ENCODE measurements at regions not wholly inside any gene's neighbourhood (a gene's known extent, or its start where the extent isn't known, plus 50 kb on each side); places are given as distances from the start of the nearest gene placed in this dataset.

DNA sequence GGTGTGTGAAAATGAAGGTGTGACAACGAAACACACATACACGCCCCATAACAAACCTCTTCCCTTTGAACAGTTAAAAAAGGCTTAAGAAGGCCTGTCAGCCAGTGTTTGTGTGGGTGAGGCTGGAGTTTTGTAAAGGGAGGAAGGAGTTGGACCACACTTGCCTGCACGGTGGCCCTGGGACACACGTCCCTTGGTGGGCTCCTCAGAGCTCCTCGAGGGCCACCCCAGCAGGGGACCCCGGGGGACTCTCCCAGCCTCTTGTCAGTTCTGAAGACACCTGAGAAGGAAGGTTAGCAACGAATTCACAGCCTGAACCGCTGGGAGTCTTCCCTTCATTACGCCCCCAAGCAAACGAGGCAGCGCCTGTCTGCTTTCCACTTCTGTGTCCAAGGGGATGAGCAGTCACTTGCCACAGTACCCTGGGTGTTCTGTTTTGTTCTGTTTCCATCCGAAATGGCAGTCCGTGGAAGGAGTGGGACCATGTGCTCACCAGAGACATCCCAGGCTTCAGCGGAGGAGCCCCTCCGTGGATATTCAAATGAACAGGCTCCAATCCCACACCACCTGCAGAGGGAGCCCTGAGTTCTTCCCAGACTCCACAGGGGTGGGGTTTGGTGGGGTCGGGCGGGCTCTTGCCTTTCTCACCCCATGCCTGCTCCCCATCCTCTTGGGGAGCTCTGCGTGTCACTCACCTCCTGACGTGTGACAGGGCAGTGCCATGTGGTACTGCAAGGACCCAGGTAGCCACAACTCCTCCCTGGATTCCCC is 68.6 kb downstream of the NRN1 start:
- peaks cover 9% of the 10 kb centered on the region for H3K27me3 Mint-ChIP-seq (ENCODE audit: insufficient read depth)
- TF ChIP-seq, protein P1, sequence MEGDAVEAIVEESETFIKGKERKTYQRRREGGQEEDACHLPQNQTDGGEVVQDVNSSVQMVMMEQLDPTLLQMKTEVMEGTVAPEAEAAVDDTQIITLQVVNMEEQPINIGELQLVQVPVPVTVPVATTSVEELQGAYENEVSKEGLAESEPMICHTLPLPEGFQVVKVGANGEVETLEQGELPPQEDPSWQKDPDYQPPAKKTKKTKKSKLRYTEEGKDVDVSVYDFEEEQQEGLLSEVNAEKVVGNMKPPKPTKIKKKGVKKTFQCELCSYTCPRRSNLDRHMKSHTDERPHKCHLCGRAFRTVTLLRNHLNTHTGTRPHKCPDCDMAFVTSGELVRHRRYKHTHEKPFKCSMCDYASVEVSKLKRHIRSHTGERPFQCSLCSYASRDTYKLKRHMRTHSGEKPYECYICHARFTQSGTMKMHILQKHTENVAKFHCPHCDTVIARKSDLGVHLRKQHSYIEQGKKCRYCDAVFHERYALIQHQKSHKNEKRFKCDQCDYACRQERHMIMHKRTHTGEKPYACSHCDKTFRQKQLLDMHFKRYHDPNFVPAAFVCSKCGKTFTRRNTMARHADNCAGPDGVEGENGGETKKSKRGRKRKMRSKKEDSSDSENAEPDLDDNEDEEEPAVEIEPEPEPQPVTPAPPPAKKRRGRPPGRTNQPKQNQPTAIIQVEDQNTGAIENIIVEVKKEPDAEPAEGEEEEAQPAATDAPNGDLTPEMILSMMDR (conservative IDR thresholded peaks at IDR 0.05): peak; percentile 52
- WGBS, 2 experiments (ENCODE audit: insufficient coverage in 1 of 2, insufficient read length in 1 of 2): 83 to 89% methylated on average over 5 to 17 of the region's 19 CpGs
- no peaks in the 10 kb centered on the region for H3K36me3 Mint-ChIP-seq (ENCODE audit: low read depth)
- no peak overlapping the region for H3K4me3 Mint-ChIP-seq
- peak; percentile 66 for DNase-seq
- H3K9me3 Mint-ChIP-seq: peaks cover 1% of the 10 kb centered on the region
- no peak overlapping the region for H3K27ac Mint-ChIP-seq
- Histone ChIP-seq H3K4me3 (ENCODE audit: low read length) (no peak overlapping the region), H3K36me3 (ENCODE audit: control insufficient read depth, insufficient read depth, low read length) (no peaks in the 10 kb centered on the region), H3K4me1 (ENCODE audit: control insufficient read depth, insufficient read depth, low read length) (no peaks in the 10 kb centered on the region), H3K27ac (ENCODE audit: low read depth, low read length) (no peak overlapping the region), H3K9me3 (ENCODE audit: control insufficient read depth, low read length) (peaks cover 2% of the 10 kb centered on the region), H3K9ac (ENCODE audit: extremely low read depth, low read length, poor library complexity, severe bottlenecking) (no peak overlapping the region), H3K27me3 (ENCODE audit: control insufficient read depth, insufficient read depth, low read length, poor library complexity, severe bottlenecking) (no peaks in the 10 kb centered on the region)
- peaks cover 9% of the 10 kb centered on the region for H3K4me1 Mint-ChIP-seq

- Histone ChIP-seq H3K27ac (ENCODE audit: low read depth, low read length) (no peak overlapping the region), H3K36me3 (ENCODE audit: control insufficient read depth, insufficient read depth, low read length) (no peaks in the 10 kb centered on the region), H3K9ac (ENCODE audit: extremely low read depth, low read length, poor library complexity, severe bottlenecking) (no peak overlapping the region), H3K4me3 (ENCODE audit: low read length) (no peak overlapping the region), H3K4me1 (ENCODE audit: control insufficient read depth, insufficient read depth, low read length) (no peaks in the 10 kb centered on the region), H3K9me3 (ENCODE audit: control insufficient read depth, low read length) (peaks cover 4% of the 10 kb centered on the region), H3K27me3 (ENCODE audit: control insufficient read depth, insufficient read depth, low read length, poor library complexity, severe bottlenecking) (no peaks in the 10 kb centered on the region)
- H3K27me3 Mint-ChIP-seq (ENCODE audit: insufficient read depth): peaks cover 10% of the 10 kb centered on the region
- peaks cover 9% of the 10 kb centered on the region for H3K4me1 Mint-ChIP-seq
- peaks cover 4% of the 10 kb centered on the region for H3K9me3 Mint-ChIP-seq
- no peak overlapping the region for H3K4me3 Mint-ChIP-seq
- TF ChIP-seq, protein P1 (conservative IDR thresholded peaks at IDR 0.05): no peak
- no peak for DNase-seq
- no peak overlapping the region for H3K27ac Mint-ChIP-seq
- WGBS, 2 experiments (ENCODE audit: insufficient coverage in 1 of 2, insufficient read length in 1 of 2): 89 to 97% methylated on average over 6 to 14 of the region's 14 CpGs
- no peaks in the 10 kb centered on the region for H3K36me3 Mint-ChIP-seq (ENCODE audit: low read depth)
These were observed 69.4 kb downstream of the NRN1 start for GRCh38 chr6:5937169-5937909.

DNA sequence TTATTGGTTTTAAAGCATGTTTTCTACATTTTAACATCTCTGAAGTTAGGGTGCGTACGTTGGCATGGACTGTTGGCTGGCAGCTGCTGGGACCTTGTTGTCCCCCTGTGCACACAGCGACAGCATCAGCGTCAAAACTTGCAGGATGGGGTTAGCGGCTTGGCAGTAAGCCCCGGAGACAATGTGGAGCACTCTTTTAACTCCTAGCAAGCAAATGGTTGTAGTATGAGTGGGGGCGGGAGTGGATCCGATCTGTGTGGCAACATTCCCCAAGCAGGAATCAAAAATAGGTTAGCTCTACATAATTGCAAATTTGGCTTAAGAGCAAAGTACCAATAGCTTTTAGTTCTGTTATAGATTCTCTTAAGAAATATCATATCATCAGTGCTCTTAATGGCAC is 70.1 kb downstream of the NRN1 start:
- H3K27ac Mint-ChIP-seq: no peak overlapping the region
- H3K4me1 ChIP-seq (ENCODE audit: control insufficient read depth, insufficient read depth, low read length): no peaks in the 10 kb centered on the region
- no peaks in the 10 kb centered on the region for H3K36me3 ChIP-seq (ENCODE audit: control insufficient read depth, insufficient read depth, low read length)
- H3K36me3 Mint-ChIP-seq (ENCODE audit: low read depth): no peaks in the 10 kb centered on the region
- no peak overlapping the region for H3K27ac ChIP-seq (ENCODE audit: low read depth, low read length)
- H3K9me3 ChIP-seq (ENCODE audit: control insufficient read depth, low read length): peaks cover 7% of the 10 kb centered on the region
- H3K4me3 Mint-ChIP-seq: no peak overlapping the region
- H3K27me3 ChIP-seq (ENCODE audit: control insufficient read depth, insufficient read depth, low read length, poor library complexity, severe bottlenecking): no peaks in the 10 kb centered on the region
- no peak overlapping the region for H3K4me3 ChIP-seq (ENCODE audit: low read length)
- H3K4me1 Mint-ChIP-seq: peaks cover 9% of the 10 kb centered on the region
- WGBS, 2 experiments (ENCODE audit: insufficient coverage in 1 of 2, insufficient read length in 1 of 2): 90 to 93% methylated on average over 6 to 8 of the region's 8 CpGs
- peaks cover 11% of the 10 kb centered on the region for H3K9me3 Mint-ChIP-seq
- no peak for DNase-seq
- TF ChIP-seq, protein P1 (conservative IDR thresholded peaks at IDR 0.05): no peak
- H3K27me3 Mint-ChIP-seq (ENCODE audit: insufficient read depth): peaks cover 10% of the 10 kb centered on the region
- H3K9ac ChIP-seq (ENCODE audit: extremely low read depth, low read length, poor library complexity, severe bottlenecking): no peak overlapping the region

Data from endodermal cell (in vitro differentiated cells).